ENCODE measurements at regions not wholly inside any gene's neighbourhood (a gene's known extent, or its start where the extent isn't known, plus 50 kb on each side); places are given as distances from the start of the nearest gene placed in this dataset.

- Histone ChIP-seq H3K27ac (peak overlapping the region in 10 of 21 experiments; percentile 4 to 71 (median 46)), H3K4me3 (no peak overlapping the region)
Observed at GRCh38 chr13:73248711-73249580, 190.1 kb downstream of the KLF5 start.

- H3K27ac ChIP-seq, result peak overlapping the region in 1 of 21 experiments; percentile 32
Observed at GRCh38 chr13:73248154-73248553, 189.3 kb downstream of the KLF5 start.

GRCh38 chr13:73245246-73245645 is 186.4 kb downstream of the KLF5 start:
- Histone ChIP-seq H3K4me3 (no peak overlapping the region), H3K27ac (no peak overlapping the region)

More at GRCh38 chr13:73248154-73248553, 189.3 kb downstream of the KLF5 start:
- H3K4me3 ChIP-seq, result no peak overlapping the region

- Histone ChIP-seq H3K27ac (no peak overlapping the region), H3K4me3 (no peak overlapping the region)
Observed at GRCh38 chr13:73244467-73244866, 185.7 kb downstream of the KLF5 start.

- Histone ChIP-seq H3K27ac (no peak overlapping the region), H3K4me3 (no peak overlapping the region)
Observed at GRCh38 chr13:73242515-73243015, 183.8 kb downstream of the KLF5 start.

GRCh38 chr13:73240193-73240592 is 181.4 kb downstream of the KLF5 start:
- H3K4me3 ChIP-seq, result no peak overlapping the region
- peak overlapping the region in 4 of 21 experiments; percentile 5 to 34 (median 32) for H3K27ac ChIP-seq

GRCh38 chr13:73235385-73235784 is 176.6 kb downstream of the KLF5 start:
- peak overlapping the region in 3 of 21 experiments; percentile 17 to 44 (median 26) for H3K27ac ChIP-seq
- no peak overlapping the region for H3K4me3 ChIP-seq

- H3K4me3 ChIP-seq, result no peak overlapping the region
- no peak overlapping the region for H3K27ac ChIP-seq
Observed at GRCh38 chr13:73231471-73231870, 172.7 kb downstream of the KLF5 start.

GRCh38 chr13:73230716-73231115 is 171.9 kb downstream of the KLF5 start:
- no peak overlapping the region for H3K4me3 ChIP-seq
- H3K27ac ChIP-seq, result no peak overlapping the region

GRCh38 chr13:73228546-73228945 is 169.7 kb downstream of the KLF5 start:
- H3K27ac ChIP-seq, result peak overlapping the region in 1 of 21 experiments; percentile 38
- H3K4me3 ChIP-seq, result no peak overlapping the region

GRCh38 chr13:73225990-73226389 is 167.2 kb downstream of the KLF5 start:
- Histone ChIP-seq H3K4me3 (no peak overlapping the region), H3K27ac (no peak overlapping the region)

GRCh38 chr13:73224703-73225102 is 165.9 kb downstream of the KLF5 start:
- H3K4me3 ChIP-seq, result no peak overlapping the region
- H3K27ac ChIP-seq, result no peak overlapping the region

- Histone ChIP-seq H3K27ac (no peak overlapping the region), H3K4me3 (no peak overlapping the region)
Observed at GRCh38 chr13:73223372-73223781, 164.6 kb downstream of the KLF5 start.

GRCh38 chr13:73222627-73223305 is 164.0 kb downstream of the KLF5 start:
- H3K27ac ChIP-seq, result no peak overlapping the region

GRCh38 chr13:73220966-73221720 is 162.3 kb downstream of the KLF5 start:
- Histone ChIP-seq H3K4me3 (no peak overlapping the region), H3K27ac (no peak overlapping the region)

More at GRCh38 chr13:73222627-73223305, 164.0 kb downstream of the KLF5 start:
- no peak overlapping the region for H3K4me3 ChIP-seq

- no peak overlapping the region for H3K27ac ChIP-seq
- no peak overlapping the region for H3K4me3 ChIP-seq
Observed at GRCh38 chr13:73218181-73218580, 159.4 kb downstream of the KLF5 start.

- no peak overlapping the region for H3K27ac ChIP-seq
- H3K4me3 ChIP-seq, result no peak overlapping the region
Observed at GRCh38 chr13:73216381-73216831, 157.6 kb downstream of the KLF5 start.

GRCh38 chr13:73215823-73216222 is 157.0 kb downstream of the KLF5 start:
- no peak overlapping the region for H3K4me3 ChIP-seq
- H3K27ac ChIP-seq, result no peak overlapping the region

- Histone ChIP-seq H3K27ac (no peak overlapping the region), H3K4me3 (no peak overlapping the region)
Observed at GRCh38 chr13:73212482-73212881, 153.7 kb downstream of the KLF5 start.
